SU-DHL-6 (cell line): ENCODE measurements at regions not wholly inside any gene's neighbourhood (a gene's known extent, or its start where the extent isn't known, plus 50 kb on each side); places are given as distances from the start of the nearest gene placed in this dataset.

ENCODE experiments used
- EZH2phosphoT487 ChIP-seq: fragments of 200-600 bp; sonication (generic), shearing (Covaris generic); conservative IDR thresholded peaks from 2 replicates; pipeline ENCODE4 v1.6.1; 2018; ENCODE audit warnings: mild to moderate bottlenecking, antibody characterized with exemption, low read length, moderate library complexity, mixed read lengths
- TF ChIP-seq, protein P1 (sequence below): fragments of 200-600 bp; sonication (generic); IDR thresholded peaks from one replicate; pipeline ENCODE4 v1.5.1; 2017; ENCODE audit warnings: antibody characterized with exemption, mild to moderate bottlenecking, low read length, moderate library complexity; ENCODE audit not compliant: insufficient read depth, poor library complexity, severe bottlenecking

DNA sequence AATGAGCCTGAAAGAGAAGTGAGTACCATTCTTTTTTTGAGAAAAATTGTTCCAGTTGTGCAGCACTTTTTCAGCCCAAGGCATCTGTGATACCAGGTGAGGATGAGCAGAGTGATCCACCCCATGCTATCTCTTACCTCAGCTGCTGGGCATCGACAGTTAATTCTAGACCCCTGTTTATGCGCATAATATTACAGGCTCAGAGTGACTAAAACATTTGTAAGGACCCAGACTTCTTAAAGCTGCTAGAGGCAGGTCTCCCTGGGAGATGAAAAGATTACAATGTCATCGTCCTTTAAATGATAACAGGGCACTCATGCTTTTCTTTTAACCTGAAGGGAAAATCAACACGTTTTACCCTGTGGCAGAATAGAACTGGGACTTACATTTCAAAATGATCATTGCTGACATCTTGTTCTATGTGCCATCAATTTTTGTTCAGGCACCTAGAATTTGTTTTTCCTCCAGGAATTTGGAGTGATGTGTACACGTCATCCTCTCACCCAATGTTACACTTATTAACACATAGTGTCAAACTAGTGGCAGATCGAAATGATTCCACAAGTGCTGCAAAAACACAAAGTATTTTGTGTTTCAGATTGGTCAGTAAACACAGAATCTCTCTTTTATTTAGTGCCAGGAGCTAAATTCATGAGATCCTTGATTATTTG, 684.6 kb downstream of the UTRN start:
- TF ChIP-seq, protein P1, sequence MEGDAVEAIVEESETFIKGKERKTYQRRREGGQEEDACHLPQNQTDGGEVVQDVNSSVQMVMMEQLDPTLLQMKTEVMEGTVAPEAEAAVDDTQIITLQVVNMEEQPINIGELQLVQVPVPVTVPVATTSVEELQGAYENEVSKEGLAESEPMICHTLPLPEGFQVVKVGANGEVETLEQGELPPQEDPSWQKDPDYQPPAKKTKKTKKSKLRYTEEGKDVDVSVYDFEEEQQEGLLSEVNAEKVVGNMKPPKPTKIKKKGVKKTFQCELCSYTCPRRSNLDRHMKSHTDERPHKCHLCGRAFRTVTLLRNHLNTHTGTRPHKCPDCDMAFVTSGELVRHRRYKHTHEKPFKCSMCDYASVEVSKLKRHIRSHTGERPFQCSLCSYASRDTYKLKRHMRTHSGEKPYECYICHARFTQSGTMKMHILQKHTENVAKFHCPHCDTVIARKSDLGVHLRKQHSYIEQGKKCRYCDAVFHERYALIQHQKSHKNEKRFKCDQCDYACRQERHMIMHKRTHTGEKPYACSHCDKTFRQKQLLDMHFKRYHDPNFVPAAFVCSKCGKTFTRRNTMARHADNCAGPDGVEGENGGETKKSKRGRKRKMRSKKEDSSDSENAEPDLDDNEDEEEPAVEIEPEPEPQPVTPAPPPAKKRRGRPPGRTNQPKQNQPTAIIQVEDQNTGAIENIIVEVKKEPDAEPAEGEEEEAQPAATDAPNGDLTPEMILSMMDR = no peak
- no peak for TF ChIP-seq EZH2phosphoT487
